Brain pericyte (primary cell): ENCODE measurements at regions not wholly inside any gene's neighbourhood (a gene's known extent, or its start where the extent isn't known, plus 50 kb on each side); places are given as distances from the start of the nearest gene placed in this dataset.

Source experiments
- DNase-seq: peaks from one replicate; pipeline ENCODE4 v3.0.0-alpha.2; 2012; ENCODE audit warnings: low read depth, low spot score

GRCh38 chr13:106630162-106630561 lies 62.2 kb upstream of the ARGLU1 start:
- no peak for DNase-seq

- no peak for DNase-seq
These were observed 61.2 kb upstream of the ARGLU1 start for GRCh38 chr13:106628936-106629659.

GRCh38 chr13:106626473-106626872 lies 58.5 kb upstream of the ARGLU1 start:
- no peak for DNase-seq

GRCh38 chr13:106625578-106625977 lies 57.6 kb upstream of the ARGLU1 start:
- no peak for DNase-seq

- no peak for DNase-seq
These were observed 56.0 kb upstream of the ARGLU1 start for GRCh38 chr13:106623799-106624460.

- DNase-seq = no peak
These were observed 53.9 kb upstream of the ARGLU1 start for GRCh38 chr13:106621833-106622232.

GRCh38 chr13:106619688-106620555 lies 52.0 kb upstream of the ARGLU1 start:
- DNase-seq = no peak
